ENCODE measurements at regions not wholly inside any gene's neighbourhood (a gene's known extent, or its start where the extent isn't known, plus 50 kb on each side); places are given as distances from the start of the nearest gene placed in this dataset.

DNA sequence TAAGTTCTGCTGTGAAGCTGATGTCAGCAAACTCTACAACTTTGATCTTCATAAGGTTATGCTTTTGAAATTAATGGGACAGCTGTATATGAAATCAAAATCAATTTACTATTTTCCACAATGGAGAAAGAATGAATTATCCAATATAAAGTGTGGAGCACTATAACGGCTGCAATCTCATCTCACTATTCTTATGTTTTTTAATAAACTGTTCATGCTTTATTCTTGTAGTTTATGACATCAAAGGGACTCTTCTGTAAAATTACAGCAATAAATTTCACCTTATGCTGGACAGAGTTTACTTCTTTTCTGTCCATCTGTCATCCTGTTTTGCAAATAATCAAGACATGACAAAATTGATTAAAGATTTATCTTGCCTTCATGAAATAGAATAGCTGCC lies 192.5 kb downstream of the TECRL start:
- H3K4me3 ChIP-seq = no peak overlapping the region
- TF ChIP-seq, protein P1, sequence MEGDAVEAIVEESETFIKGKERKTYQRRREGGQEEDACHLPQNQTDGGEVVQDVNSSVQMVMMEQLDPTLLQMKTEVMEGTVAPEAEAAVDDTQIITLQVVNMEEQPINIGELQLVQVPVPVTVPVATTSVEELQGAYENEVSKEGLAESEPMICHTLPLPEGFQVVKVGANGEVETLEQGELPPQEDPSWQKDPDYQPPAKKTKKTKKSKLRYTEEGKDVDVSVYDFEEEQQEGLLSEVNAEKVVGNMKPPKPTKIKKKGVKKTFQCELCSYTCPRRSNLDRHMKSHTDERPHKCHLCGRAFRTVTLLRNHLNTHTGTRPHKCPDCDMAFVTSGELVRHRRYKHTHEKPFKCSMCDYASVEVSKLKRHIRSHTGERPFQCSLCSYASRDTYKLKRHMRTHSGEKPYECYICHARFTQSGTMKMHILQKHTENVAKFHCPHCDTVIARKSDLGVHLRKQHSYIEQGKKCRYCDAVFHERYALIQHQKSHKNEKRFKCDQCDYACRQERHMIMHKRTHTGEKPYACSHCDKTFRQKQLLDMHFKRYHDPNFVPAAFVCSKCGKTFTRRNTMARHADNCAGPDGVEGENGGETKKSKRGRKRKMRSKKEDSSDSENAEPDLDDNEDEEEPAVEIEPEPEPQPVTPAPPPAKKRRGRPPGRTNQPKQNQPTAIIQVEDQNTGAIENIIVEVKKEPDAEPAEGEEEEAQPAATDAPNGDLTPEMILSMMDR (IDR thresholded peaks at IDR 0.05) = no peak
- DNase-seq (ENCODE audit: low spot score) = no peak

DNA sequence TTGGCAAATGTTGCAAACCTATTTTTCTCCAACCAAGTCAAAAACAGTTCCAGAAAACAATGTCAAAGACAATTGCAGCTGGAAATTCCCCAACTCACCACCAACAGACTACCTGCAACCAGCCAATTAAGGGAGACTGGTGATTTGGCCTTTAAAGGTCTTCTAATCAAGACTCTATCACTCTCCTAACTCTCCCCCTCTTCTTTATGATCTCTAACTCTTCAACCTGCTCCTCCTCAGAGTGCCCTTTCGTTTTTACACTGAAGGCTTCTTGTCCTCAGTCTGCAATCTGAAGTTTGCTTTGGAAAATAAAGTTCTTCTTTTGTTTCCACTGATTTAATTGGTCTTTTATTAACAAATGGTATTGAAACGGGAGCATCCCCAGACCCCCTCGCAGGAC lies 203.9 kb downstream of the TECRL start:
- TF ChIP-seq, protein P1 (IDR thresholded peaks at IDR 0.05) = no peak
- Histone ChIP-seq H3K4me3 (no peak overlapping the region), H3K27ac (no peak overlapping the region)
- no peak for DNase-seq (ENCODE audit: low spot score)

More for the DNA sequence above, 192.5 kb downstream of the TECRL start:
- no peak overlapping the region for H3K27ac ChIP-seq

DNA sequence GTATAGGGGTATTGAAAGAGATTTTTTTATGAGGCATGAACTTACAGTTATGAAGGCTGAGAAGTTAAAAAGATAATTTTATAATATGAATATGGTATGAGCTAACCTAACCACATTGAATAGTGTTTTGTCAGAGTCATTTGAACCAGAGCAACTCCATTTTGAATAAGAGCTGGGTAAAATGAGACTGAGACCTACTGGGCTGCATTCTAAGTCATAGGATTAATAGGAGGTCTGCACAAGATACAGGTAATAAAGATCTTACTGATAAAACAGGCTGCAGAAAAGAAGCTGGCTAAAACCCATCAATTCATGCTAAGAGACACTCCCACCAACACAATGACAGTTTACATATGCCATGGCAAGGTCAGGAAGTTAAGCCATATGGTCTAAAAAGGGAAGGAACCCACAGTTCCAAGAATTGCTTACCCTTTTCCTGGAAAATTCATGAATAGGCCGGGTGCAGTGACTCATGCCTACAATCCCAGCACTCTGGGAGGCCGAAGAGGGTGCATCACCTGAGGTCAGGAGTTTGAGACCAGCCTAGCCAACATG lies 209.2 kb downstream of the TECRL start:
- DNase-seq (ENCODE audit: low spot score) = no peak
- no peak overlapping the region for H3K4me3 ChIP-seq
- no peak overlapping the region for H3K27ac ChIP-seq
- TF ChIP-seq, protein P1 (IDR thresholded peaks at IDR 0.05) = no peak

DNA sequence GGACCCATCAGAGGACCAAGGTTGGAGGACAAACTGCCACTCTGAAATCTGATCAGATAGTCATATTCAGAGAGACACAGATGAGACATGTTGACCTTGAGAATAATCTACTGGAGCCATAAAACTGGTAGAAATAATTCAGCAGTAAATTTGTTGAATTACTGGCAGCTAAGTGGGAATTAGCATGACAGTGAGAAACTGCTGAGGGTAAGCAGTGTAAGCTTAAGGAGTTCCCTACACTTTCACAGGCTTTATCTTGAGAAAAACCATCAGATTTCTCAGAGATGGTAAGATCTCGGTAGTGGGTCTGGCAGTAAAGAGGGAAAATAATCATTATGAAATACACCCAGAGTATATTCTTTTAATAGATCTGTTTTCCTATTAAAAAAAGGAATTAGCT lies 213.7 kb downstream of the TECRL start:
- no peak overlapping the region for H3K27ac ChIP-seq

DNA sequence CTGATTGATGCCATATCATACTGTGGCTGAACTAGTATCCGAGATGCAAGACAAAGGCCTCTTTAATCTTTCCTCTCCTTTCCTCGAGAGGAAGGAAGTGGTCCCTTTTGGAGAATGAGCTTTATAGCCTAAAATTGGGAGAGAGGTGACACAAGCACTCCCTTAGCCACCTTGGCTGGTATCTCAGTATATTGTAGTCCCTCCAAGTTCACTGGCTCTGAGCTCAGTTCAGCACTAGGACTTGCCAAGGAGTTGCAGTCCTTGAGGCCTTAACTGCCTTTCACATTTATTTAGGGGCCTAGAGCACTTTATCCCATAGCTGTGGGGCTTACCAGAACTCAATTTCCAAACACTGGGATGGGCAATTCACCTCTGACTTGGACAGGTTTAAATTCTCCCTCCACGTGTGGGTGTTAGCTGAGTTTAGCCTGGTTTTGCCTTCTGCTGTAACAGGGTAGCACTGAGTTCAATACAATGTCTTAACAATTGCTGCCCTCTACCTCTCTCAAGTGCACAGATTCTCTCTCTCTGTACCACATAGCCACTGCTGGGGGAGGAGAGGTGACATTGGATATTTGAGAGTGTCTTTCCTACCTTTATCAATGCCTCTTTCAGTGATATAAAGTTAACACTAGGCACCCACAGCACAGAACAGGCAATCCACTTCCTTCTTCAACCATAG lies 216.4 kb downstream of the TECRL start:
- DNase-seq (ENCODE audit: low spot score) = no peak
- no peak overlapping the region for H3K27ac ChIP-seq
- TF ChIP-seq, protein P1 (IDR thresholded peaks at IDR 0.05) = no peak
- no peak overlapping the region for H3K4me3 ChIP-seq

More for the DNA sequence above, 213.7 kb downstream of the TECRL start:
- TF ChIP-seq, protein P1 (IDR thresholded peaks at IDR 0.05) = no peak
- no peak for DNase-seq (ENCODE audit: low spot score)
- H3K4me3 ChIP-seq = no peak overlapping the region

DNA sequence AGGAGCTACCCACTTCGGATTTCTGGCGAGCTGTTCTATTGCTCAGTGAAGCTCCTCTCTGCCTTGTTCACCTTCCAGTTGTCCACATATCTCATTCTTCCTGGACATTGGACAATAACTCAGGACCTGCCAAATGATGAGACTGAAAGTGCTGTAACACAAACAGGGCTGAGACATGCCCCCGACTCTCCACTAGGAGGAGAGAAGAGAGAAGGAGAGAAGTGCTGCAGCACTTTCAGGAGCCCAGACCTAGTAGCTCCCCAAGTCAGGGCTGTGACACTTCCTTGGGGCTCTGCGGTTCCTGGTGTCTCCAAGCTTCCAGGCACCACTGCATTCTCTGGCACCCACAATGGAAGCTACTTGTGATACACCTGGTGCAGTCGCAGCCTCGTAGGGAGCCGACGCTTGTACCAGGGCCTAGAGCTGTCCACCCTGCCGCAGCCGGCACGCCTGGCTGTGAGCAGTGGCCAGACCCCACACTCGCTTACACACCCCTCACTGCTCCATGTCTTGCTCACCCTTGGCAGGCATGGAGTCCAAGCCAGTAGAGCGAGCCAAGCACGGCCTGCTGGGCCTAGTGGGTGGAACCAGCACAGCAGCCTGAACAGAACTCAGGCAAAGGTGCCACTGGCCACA lies 234.9 kb downstream of the TECRL start:
- TF ChIP-seq, protein P1 (IDR thresholded peaks at IDR 0.05) = no peak
- DNase-seq (ENCODE audit: low spot score) = no peak
- no peak overlapping the region for H3K4me3 ChIP-seq
- no peak overlapping the region for H3K27ac ChIP-seq

DNA sequence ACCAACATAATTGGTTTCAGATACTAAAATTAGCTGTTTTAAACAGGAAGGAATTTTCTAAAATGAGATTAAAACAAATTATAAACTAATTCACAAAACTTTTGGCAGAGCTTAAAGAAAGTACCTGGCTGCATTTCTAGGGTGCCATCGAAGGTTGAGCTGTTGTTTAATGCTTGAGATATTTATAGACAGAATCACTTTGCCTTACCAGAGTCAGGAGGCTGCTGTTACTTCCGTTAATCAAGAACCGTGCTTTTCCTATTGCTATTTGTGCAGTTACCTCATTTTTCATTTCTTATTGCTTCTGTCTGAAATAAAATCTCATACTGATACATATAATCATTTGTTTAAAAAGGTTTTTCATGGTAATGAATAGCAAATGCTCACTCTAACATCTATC lies 242.9 kb downstream of the TECRL start:
- DNase-seq (ENCODE audit: low spot score) = no peak
- Histone ChIP-seq H3K4me3 (no peak overlapping the region), H3K27ac (no peak overlapping the region)
- TF ChIP-seq, protein P1 (IDR thresholded peaks at IDR 0.05) = no peak
